Esophagus squamous epithelium (tissue), 5 donors: ENCODE measurements at regions not wholly inside any gene's neighbourhood (a gene's known extent, or its start where the extent isn't known, plus 50 kb on each side); places are given as distances from the start of the nearest gene placed in this dataset.
"Not testable (repeated sequence)": the region's sequence is repeated elsewhere in the genome, so short reads cannot be mapped to it uniquely, and the experiment has no call there.

Source experiments
- DNase-seq: peaks from one replicate; lab custom pipeline; 2025; lab: John Stamatoyannopoulos, UW
- H3K27ac ChIP-seq, 4 donors: fragments of 200-600 bp; sonication (generic); one replicate each; pipeline ENCODE4 v1.5.1; 2016 to 2019; ENCODE audit warnings: mild to moderate bottlenecking in 1 of 4
- H3K27me3 ChIP-seq, 4 donors: fragments of 200-600 bp; sonication (generic); 1 replicate in 3 of 4; 2 replicates in 1 of 4; pipeline versions ENCODE4 v1.5.1 to v1.6.0; 2017 to 2021; ENCODE audit warnings: antibody characterized with exemption in 1 of 4
- H3K36me3 ChIP-seq, 3 donors: fragments of 200-600 bp; sonication (generic); one replicate each; pipeline ENCODE4 v1.5.1; 2016 to 2019
- H3K4me1 ChIP-seq, 3 donors: fragments of 200-600 bp; sonication (generic); one replicate each; pipeline ENCODE4 v1.5.1; 2017 to 2019
- H3K4me3 ChIP-seq, 4 donors: fragments of 200-600 bp; sonication (generic); 1 replicate in 3 of 4; 2 replicates in 1 of 4; pipeline ENCODE4 v1.5.1; 2016 to 2019; ENCODE audit warnings: mild to moderate bottlenecking in 2 of 4, moderate library complexity in 1 of 4
- H3K9me3 ChIP-seq, 3 donors: fragments of 200-600 bp; sonication (generic); one replicate each; pipeline ENCODE4 v1.5.1; 2016 to 2019
- CTCF ChIP-seq, 6 experiments: fragments of 450-650 bp in 4 of 6; fragments of 200-600 bp in 2 of 6; sonication (generic) in 2 of 6; IDR thresholded peaks; one replicate each; pipeline ENCODE4 v1.5.1; 2016 to 2019; ENCODE audit warnings: antibody characterized with exemption in 6 of 6, mild to moderate bottlenecking in 4 of 6, moderate library complexity in 4 of 6
- POLR2A ChIP-seq, 4 donors: fragments of 450-650 bp; IDR thresholded peaks; one replicate each; pipeline ENCODE4 v1.6.1; 2017; ENCODE audit warnings: antibody characterized with exemption in 4 of 4, mild to moderate bottlenecking in 4 of 4, moderate library complexity in 3 of 4
- WGBS, 2 donors: methylation state at CpG; one replicate each; pipeline ENCODE4 v1.1.5; 2018; 5-methylcytosine and 5-hydroxymethylcytosine counted together
- intact Hi-C: fragments of 100-400 bp; cut with DNase I; formaldehyde crosslinking; loops from one replicate; pipeline ENCODE4 v1.15.0; 2022
- donor health status: DM: yes; HTN: yes; CAD: no.

- Histone ChIP-seq H3K9me3 (no peaks in the 10 kb centered on the region), H3K27me3 (no peaks in the 10 kb centered on the region), H3K27ac (no peak overlapping the region), H3K4me1 (no peaks in the 10 kb centered on the region), H3K36me3 (no peaks in the 10 kb centered on the region), H3K4me3 (no peak overlapping the region)
- no peak for DNase-seq
- TF ChIP-seq CTCF (IDR thresholded peaks at IDR 0.05) (no peak), POLR2A (IDR thresholded peaks at IDR 0.05) (no peak)
- intact Hi-C loops = no loop called here
- WGBS, 2 donors = 69 to 84% methylated on average over 4 to 5 of the region's 5 CpGs
These were observed 97.7 kb upstream of the CDCA7L start for GRCh38 chr7:22043367-22043766.

- intact Hi-C loops = no loop called here
- WGBS, 2 donors = 56 to 65% methylated on average over 4 of the region's 4 CpGs
- Histone ChIP-seq H3K36me3 (no peaks in the 10 kb centered on the region), H3K27me3 (peaks cover 0 to 4% (median 0%) of the 10 kb centered on the region in 4 donors), H3K27ac (no peak overlapping the region), H3K4me3 (no peak overlapping the region), H3K9me3 (no peaks in the 10 kb centered on the region), H3K4me1 (no peaks in the 10 kb centered on the region)
- no peak for TF ChIP-seq POLR2A (IDR thresholded peaks at IDR 0.05)
- TF ChIP-seq CTCF (IDR thresholded peaks at IDR 0.05) = no peak
- DNase-seq = no peak
These were observed 95.4 kb upstream of the CDCA7L start for GRCh38 chr7:22040923-22041595.

GRCh38 chr7:22039670-22040069, 94.0 kb upstream of the CDCA7L start:
- intact Hi-C loops = no loop called here
- TF ChIP-seq POLR2A (IDR thresholded peaks at IDR 0.05) (no peak), CTCF (IDR thresholded peaks at IDR 0.05) (no peak)
- Histone ChIP-seq H3K4me1 (no peaks in the 10 kb centered on the region), H3K4me3 (no peak overlapping the region), H3K9me3 (no peaks in the 10 kb centered on the region), H3K27me3 (peaks cover 0 to 4% (median 0%) of the 10 kb centered on the region in 4 donors), H3K27ac (no peak overlapping the region), H3K36me3 (no peaks in the 10 kb centered on the region)
- 45 to 52% methylated on average over 1 of the region's 1 CpG for WGBS, 2 donors
- no peak for DNase-seq

GRCh38 chr7:22032356-22032755, 86.7 kb upstream of the CDCA7L start:
- H3K9me3 ChIP-seq, intact Hi-C loops, H3K4me1 ChIP-seq, H3K27me3 ChIP-seq, H3K36me3 ChIP-seq, H3K27ac ChIP-seq, DNase-seq, H3K4me3 ChIP-seq: not testable (repeated sequence)
- WGBS, 2 donors = no CpG with 5 or more reads among the region's 26 CpGs

GRCh38 chr7:22028656-22029055, 83.0 kb upstream of the CDCA7L start:
- intact Hi-C loops, H3K4me3 ChIP-seq, H3K36me3 ChIP-seq, DNase-seq, H3K4me1 ChIP-seq, H3K27ac ChIP-seq, H3K27me3 ChIP-seq, H3K9me3 ChIP-seq: not testable (repeated sequence)
- WGBS, 2 donors = 80% methylated on average over 1 of the region's 25 CpGs; no CpG with 5 or more reads in 1 of the 2 donors

GRCh38 chr7:22027475-22027874, 81.8 kb upstream of the CDCA7L start:
- intact Hi-C loops = no loop called here
- Histone ChIP-seq H3K27ac (no peak overlapping the region), H3K9me3 (no peaks in the 10 kb centered on the region), H3K4me1 (no peaks in the 10 kb centered on the region), H3K27me3 (no peaks in the 10 kb centered on the region), H3K36me3 (no peaks in the 10 kb centered on the region), H3K4me3 (no peak overlapping the region)
- DNase-seq = no peak
- TF ChIP-seq POLR2A (IDR thresholded peaks at IDR 0.05) = no peak
- no peak for TF ChIP-seq CTCF (IDR thresholded peaks at IDR 0.05)
- WGBS, 2 donors = 73 to 75% methylated on average over 2 of the region's 2 CpGs
